HK-2 (cell line): ENCODE measurements at regions not wholly inside any gene's neighbourhood (a gene's known extent, or its start where the extent isn't known, plus 50 kb on each side); places are given as distances from the start of the nearest gene placed in this dataset.

Experiments used
- DNase-seq: peaks from one replicate; pipeline ENCODE4 v3.0.0-alpha.2; 2018; ENCODE audit not compliant: unreplicated experiment

DNA sequence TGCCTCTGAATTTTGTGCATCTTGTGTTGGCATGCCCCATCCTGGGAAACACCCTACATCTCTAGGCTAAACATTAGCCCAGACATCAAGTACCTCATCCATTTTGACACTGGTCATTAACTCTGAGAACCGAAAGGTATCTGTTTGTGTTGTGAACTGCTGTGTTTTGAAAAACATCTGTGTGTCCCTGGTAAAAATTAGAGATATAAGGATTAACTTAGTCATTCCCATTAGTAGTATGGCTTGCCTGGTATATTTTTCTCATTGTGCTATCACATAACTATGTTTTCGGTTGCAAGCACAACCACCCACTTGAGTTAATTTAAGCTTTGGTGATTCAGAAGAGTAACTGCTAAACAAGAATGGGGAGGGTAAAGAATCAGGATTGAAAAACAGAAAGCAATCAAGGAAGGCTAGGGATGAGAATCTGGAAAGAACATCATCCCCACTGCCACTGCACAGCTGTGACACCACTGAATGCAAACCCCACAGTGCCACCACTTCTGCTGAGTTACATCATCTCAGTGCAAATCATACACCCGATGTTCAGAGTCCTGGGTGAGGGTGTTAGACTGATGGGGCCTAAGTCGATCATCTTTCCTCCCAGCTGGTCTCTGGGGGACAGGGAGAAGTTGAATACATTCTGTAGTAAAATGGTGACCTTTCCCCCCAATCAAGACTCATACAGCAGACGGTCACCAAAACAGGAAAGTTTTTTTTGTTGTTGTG is 234.0 kb downstream of the EPHA4 start:
- DNase-seq: no peak

DNA sequence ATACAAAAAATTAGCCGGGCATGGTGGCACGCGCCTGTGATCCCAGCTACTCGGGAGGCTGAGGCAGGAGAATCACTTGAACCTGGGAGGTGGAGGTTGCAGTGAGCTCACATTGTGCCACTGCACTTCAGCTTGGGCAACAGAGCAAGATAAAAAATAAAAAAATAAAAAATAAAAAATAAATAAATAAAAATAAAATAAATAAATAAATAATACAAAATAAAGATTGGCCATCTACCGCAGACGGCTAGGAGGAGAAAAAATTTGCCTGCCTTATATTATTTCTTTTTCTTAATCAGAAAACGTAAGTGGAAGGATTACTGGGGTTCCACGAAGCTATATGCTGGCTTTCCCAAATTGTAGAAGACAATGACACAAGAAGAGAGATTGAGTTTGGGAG is 229.7 kb downstream of the EPHA4 start:
- no peak for DNase-seq

DNA sequence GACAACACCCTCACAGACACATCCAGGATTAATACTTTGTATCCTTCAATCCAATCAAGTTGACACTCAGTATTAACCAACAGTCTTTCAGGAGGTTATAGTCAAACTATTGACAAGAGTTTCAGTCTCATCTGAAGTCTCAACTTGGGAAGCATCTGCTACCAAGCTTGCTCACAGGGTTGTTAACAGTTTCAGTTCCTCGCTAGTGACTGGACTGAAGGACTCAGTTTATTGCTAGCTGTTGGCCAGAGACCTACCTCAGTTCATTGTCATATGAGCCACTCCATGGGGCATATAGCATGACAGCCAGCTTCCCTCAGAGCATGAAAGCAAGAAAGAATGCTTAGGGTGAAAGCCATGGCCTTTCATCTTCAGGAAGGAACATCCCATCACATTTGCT is 228.6 kb downstream of the EPHA4 start:
- DNase-seq: no peak

DNA sequence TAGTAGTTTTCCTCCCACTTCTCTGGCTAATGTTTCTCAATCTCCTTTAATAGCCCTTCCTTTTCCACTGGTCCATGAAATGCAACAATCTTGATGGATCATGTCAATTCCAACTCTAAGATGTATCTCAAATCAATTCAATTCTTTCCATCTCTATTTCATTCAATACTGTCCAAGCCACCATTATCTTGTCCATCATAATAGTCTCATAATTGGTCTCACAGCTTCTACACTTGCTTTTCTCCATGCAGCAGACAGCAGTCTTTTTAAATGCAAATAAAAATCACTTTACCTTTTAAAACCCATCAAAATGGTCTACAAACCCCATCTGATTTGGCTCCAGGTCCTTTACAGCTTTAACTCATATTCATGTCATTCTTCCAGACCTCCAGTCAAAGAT is 226.6 kb downstream of the EPHA4 start:
- DNase-seq: no peak

DNA sequence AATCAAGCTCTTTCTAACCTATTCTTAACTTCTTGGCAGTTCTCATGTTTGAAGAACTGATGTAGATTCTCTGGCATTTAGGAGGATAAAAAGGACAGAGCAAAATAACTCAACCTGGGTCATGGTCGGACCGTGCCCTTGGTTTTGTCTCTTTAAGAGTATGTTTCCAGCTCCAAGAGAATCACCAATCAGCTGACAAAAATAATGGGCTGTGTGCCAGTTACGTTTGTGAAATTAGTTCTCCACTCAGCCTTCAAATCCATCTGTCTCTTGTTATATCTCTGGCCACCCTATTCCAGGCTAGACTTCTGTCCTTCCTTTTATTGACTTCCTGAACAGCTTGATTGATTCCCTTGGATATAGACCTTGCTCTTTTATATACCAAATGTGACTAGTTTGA is 225.7 kb downstream of the EPHA4 start:
- DNase-seq: no peak

DNA sequence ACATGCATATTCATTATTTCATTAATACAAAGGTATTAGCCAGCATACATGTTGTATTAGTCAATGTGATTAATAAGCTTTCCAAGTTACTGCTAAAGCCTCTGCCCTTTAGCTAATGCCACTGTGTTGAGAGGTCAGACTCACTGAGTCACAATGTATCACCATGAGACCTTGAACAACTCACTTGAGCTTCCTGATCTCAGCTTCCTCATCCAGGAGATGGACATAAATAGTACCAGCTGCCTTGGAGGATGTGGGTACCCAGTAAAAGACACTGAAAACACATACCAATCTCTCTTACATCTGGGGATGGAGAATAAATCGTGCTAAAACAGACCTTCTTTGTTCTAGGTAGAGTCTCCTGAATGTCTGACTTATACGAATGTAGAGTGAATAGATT is 224.6 kb downstream of the EPHA4 start:
- DNase-seq: no peak

DNA sequence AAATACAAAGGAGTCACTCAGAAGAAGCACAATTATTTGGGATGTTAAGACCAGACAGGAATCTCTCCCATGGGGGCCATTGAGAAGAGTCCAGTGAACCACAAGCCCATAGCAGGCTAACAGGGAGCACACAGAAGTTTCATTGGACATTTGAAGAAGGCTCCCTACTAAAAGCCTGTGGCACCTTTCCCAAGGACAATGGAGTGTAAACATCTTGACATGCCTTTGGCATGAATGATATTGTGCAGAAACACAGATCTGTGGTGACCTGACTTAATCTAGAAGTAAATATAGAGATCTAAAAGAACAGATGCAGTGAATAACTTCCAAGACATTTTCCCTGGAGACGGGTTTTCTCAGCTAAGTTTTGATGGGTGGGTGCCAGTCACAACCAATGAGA is 221.5 kb downstream of the EPHA4 start:
- DNase-seq: no peak

DNA sequence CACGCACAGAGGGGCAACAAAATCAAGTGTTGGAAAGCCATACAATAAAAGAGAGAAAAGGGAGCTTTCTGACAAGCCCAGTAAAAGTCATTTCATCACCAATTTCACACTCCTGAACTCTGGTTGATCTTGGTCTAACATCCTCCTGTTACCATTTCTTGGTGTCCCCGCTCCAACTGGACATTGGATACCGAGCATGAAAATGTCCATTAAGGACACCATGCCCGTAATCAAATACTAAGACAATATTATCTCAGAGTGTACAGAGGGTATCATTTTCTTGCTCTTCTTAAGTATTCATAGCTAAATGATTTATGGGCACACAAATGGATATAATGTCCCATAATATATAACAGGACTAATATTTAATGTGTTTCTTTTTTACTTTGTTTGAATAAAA is 218.9 kb downstream of the EPHA4 start:
- DNase-seq: no peak

DNA sequence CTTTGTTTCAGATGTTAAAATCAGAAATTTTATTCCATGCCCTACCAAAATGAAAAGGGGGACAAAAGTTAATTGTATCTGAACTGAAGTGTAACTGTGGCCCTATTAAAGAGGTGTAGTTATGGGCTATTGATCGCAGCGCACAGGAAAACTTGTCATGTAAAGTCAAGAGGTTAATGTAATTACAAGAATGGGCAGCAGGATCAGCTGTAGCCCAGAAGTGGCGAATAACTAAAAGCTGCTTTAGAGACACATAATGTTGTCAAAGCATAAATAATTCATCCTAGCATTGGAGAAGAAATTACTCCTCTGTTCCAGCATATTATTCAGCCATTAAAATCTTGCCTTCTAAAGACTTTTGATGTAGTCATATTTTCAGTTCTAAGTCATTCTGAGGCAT is 211.8 kb downstream of the EPHA4 start:
- DNase-seq: no peak

DNA sequence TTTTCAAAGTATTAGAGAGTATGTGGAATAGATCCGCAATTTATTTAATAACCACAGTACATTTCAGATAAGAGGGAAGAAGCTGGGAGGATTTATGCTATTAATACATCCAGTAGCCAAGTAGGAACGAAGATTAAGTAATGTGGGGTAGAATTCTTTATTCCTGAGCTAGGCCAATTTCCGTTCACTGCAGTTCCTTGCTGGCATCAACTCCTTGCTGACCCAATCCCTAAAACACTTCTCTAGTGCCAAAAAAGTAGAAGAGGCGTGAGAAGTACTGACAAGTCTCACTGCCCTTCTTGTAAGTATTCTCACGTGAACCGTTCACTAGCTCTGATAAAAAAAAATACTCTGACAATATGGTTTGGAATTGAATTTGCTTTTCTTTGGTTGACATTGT is 211.4 kb downstream of the EPHA4 start:
- DNase-seq: no peak

DNA sequence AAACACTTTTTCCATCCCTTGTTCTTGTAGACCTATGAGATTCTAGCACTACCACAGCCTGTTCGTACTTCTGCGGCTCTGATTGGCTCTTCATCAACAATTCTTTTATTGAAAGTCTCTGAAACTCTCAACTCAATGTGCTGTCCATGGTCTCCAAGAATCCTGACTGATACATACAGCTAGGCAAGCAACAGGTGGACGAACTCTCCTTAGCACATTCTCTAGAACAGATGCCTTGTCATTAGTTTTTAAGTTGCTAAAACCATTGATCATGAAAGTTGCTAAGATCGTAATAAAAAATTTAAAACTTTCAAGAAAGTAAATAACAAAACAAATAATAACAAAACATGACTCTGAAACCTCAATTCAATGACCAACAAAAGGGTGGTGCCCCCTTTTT is 210.5 kb downstream of the EPHA4 start:
- no peak for DNase-seq

DNA sequence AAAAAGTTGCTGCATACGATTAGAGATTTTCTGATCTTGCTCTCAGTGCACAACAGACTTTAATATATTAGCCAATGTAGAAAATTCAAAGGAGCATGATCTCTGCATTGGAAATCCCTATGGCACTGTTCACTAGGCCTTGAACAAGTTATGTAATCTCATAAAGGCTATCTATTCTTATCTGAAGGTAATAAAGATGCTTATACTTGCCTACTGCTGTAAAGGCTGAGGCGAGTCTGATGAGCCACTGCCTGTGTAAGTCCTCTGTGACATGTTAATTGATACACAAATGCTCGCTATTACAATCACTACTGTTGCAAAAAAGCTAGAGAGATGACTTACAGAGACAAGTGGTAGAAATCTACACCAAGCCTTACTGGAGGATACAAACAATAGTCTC is 207.4 kb downstream of the EPHA4 start:
- DNase-seq: no peak
